Neural cell (in vitro differentiated cells): ENCODE measurements at regions not wholly inside any gene's neighbourhood (a gene's known extent, or its start where the extent isn't known, plus 50 kb on each side); places are given as distances from the start of the nearest gene placed in this dataset.

Experiments used
- H2AFZ ChIP-seq: fragments of 200-600, 300-800 bp; sonication (generic), shearing (Covaris generic); 2 replicates; pipeline ENCODE4 v1.6.0; 2014; ENCODE audit warnings: low read depth, mild to moderate bottlenecking, antibody characterized with exemption, low read length, moderate library complexity
- H3F3A ChIP-seq: fragments of 200-600 bp; shearing (Covaris generic); 2 replicates; pipeline ENCODE4 v1.6.1; 2016; ENCODE audit warnings: mild to moderate bottlenecking, moderate library complexity, mixed read lengths, antibody characterized with exemption, low read length; ENCODE audit not compliant: insufficient read depth, poor library complexity, severe bottlenecking
- H3K27ac ChIP-seq: fragments of 200-600, 300-800 bp; sonication (generic), shearing (Covaris generic); 2 replicates; pipeline ENCODE4 v1.5.1; 2014; ENCODE audit warnings: mild to moderate bottlenecking, low read length, moderate library complexity
- H3K27me3 ChIP-seq: fragments of 300-800, 200-600 bp; sonication (generic), shearing (Covaris generic); 2 replicates; pipeline ENCODE4 v1.6.0; 2014; ENCODE audit warnings: mild to moderate bottlenecking, low read depth, low read length, moderate library complexity; ENCODE audit not compliant: insufficient read depth
- H3K36me3 ChIP-seq: fragments of 300-800, 200-600 bp; sonication (generic), shearing (Covaris generic); 2 replicates; pipeline ENCODE4 v1.5.1; 2014; ENCODE audit warnings: mild to moderate bottlenecking, antibody characterized with exemption, low read length, moderate library complexity; ENCODE audit not compliant: insufficient read depth
- H3K4me2 ChIP-seq: fragments of 300-800, 200-600 bp; sonication (generic), shearing (Covaris generic); 2 replicates; pipeline ENCODE4 v1.6.0; 2014; ENCODE audit warnings: mild to moderate bottlenecking, low read length
- H3K4me3 ChIP-seq: fragments of 300-800, 200-600 bp; sonication (generic), shearing (Covaris generic); 2 replicates; pipeline ENCODE4 v1.5.1; 2014; ENCODE audit warnings: mild to moderate bottlenecking, low read length, moderate library complexity
- H3K79me2 ChIP-seq: fragments of 200-600 bp; shearing (Covaris generic); replicated peaks from 2 replicates; pipeline ENCODE4 v1.6.0; 2014; ENCODE audit warnings: mild to moderate bottlenecking, low read length, moderate library complexity; ENCODE audit not compliant: insufficient read depth
- H3K9ac ChIP-seq: fragments of 300-800, 200-600 bp; sonication (generic), shearing (Covaris generic); 2 replicates; pipeline ENCODE4 v1.6.1; 2016; ENCODE audit warnings: mild to moderate bottlenecking, low read length, mixed read lengths
- H3K9me2 ChIP-seq: fragments of 200-600 bp; shearing (Covaris generic); 2 replicates; pipeline ENCODE4 v1.6.1; 2016; ENCODE audit warnings: mild to moderate bottlenecking, low read length, mixed read lengths; ENCODE audit not compliant: insufficient read depth
- H3K9me3 ChIP-seq: fragments of 200-600, 300-800 bp; sonication (generic), shearing (Covaris generic); 2 replicates; pipeline ENCODE4 v1.6.1; 2016; ENCODE audit warnings: mild to moderate bottlenecking, mixed run types, low read length, moderate library complexity, mixed read lengths
- H4K20me1 ChIP-seq: fragments of 200-600 bp; shearing (Covaris generic); 2 replicates; pipeline ENCODE4 v1.6.1; 2016; ENCODE audit warnings: mild to moderate bottlenecking, mixed run types; ENCODE audit not compliant: insufficient read depth
- EP300 ChIP-seq: fragments of 450-650 bp; conservative IDR thresholded peaks from 2 replicates; pipeline ENCODE4 v1.6.1; 2014; ENCODE audit warnings: antibody characterized with exemption, mild to moderate bottlenecking, moderate library complexity; ENCODE audit not compliant: poor library complexity, severe bottlenecking
- EZH2 ChIP-seq: fragments of 200-600, 300-800 bp; shearing (Covaris generic), sonication (generic); IDR thresholded peaks from 2 replicates; pipeline ENCODE4 v1.6.1; 2014; ENCODE audit warnings: antibody characterized with exemption, low read length, borderline replicate concordance, mild to moderate bottlenecking; ENCODE audit not compliant: insufficient read depth, poor library complexity, severe bottlenecking
- MXI1 ChIP-seq: fragments of 450-650 bp; conservative IDR thresholded peaks from 2 replicates; pipeline ENCODE4 v1.6.1; 2014; ENCODE audit warnings: antibody characterized with exemption, mild to moderate bottlenecking; ENCODE audit not compliant: poor library complexity, severe bottlenecking
- POLR2AphosphoS5 ChIP-seq: IDR thresholded peaks from 2 replicates; pipeline ENCODE4 v1.6.1; 2012
- RAD21 ChIP-seq: fragments of 450-650 bp; conservative IDR thresholded peaks from 2 replicates; pipeline ENCODE4 v1.6.1; 2014; ENCODE audit warnings: antibody characterized with exemption, mild to moderate bottlenecking, moderate library complexity
- SMC3 ChIP-seq: fragments of 450-650 bp; conservative IDR thresholded peaks from 2 replicates; pipeline ENCODE4 v1.6.1; 2014; ENCODE audit warnings: antibody characterized with exemption, mild to moderate bottlenecking, moderate library complexity; ENCODE audit not compliant: poor library complexity
- TAF1 ChIP-seq: IDR thresholded peaks from 2 replicates; pipeline ENCODE4 v1.6.1; 2012; ENCODE audit warnings: low read depth
- TF ChIP-seq, protein P1 (sequence below): fragments of 450-650 bp; IDR thresholded peaks from 2 replicates; pipeline ENCODE4 v1.5.1; 2014; ENCODE audit warnings: antibody characterized with exemption, mild to moderate bottlenecking, moderate library complexity; ENCODE audit not compliant: poor library complexity, severe bottlenecking
- TF ChIP-seq, protein P2 (sequence below): IDR thresholded peaks from 2 replicates; pipeline ENCODE4 v1.6.1; 2012; ENCODE audit warnings: borderline replicate concordance

DNA sequence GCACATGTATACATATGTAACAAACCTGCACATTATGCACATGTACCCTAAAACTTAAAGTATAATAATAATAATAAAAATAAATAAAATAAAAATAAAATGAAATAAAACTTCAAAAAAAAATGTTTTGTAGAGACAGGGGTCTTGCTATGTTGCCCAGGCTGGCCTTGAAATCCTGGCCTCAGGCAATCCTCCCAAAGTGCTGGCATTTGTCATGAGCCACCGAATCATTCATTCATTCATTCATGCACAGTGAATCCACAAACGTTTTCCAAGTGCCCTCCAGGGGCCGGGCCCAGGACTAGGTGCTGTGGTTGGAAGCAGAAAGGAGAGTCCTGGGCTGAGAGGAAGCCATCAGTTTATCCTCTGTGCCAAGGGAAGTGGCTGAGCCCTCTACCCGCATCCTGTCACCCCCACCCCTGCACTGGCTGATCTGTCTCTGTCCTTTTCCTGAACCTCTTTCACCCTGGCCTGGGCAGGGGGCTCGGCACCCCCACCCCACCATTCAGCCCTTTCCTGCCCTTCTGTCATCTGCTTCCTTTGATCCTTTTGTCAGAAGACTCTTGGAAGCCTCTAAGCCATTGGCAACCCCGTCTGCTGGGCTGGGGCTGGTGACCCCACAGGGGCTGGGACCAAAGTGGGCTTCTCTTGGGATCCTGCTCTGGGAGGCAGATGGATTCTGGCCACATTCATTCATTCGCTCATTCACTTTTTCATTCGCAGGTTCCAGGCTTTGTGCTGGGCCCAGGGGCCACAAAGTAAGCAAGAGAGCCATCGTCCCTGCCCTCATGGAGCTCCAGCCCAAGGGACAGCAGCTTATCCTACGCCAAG lies 84.3 kb downstream of the IGLL1 start:
- TF ChIP-seq EP300 (no peak), EZH2 (no peak), SMC3 (no peak), RAD21 (no peak), MXI1 (no peak)
- TF ChIP-seq, protein P1, sequence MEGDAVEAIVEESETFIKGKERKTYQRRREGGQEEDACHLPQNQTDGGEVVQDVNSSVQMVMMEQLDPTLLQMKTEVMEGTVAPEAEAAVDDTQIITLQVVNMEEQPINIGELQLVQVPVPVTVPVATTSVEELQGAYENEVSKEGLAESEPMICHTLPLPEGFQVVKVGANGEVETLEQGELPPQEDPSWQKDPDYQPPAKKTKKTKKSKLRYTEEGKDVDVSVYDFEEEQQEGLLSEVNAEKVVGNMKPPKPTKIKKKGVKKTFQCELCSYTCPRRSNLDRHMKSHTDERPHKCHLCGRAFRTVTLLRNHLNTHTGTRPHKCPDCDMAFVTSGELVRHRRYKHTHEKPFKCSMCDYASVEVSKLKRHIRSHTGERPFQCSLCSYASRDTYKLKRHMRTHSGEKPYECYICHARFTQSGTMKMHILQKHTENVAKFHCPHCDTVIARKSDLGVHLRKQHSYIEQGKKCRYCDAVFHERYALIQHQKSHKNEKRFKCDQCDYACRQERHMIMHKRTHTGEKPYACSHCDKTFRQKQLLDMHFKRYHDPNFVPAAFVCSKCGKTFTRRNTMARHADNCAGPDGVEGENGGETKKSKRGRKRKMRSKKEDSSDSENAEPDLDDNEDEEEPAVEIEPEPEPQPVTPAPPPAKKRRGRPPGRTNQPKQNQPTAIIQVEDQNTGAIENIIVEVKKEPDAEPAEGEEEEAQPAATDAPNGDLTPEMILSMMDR, result no peak
- TF ChIP-seq, protein P2, sequence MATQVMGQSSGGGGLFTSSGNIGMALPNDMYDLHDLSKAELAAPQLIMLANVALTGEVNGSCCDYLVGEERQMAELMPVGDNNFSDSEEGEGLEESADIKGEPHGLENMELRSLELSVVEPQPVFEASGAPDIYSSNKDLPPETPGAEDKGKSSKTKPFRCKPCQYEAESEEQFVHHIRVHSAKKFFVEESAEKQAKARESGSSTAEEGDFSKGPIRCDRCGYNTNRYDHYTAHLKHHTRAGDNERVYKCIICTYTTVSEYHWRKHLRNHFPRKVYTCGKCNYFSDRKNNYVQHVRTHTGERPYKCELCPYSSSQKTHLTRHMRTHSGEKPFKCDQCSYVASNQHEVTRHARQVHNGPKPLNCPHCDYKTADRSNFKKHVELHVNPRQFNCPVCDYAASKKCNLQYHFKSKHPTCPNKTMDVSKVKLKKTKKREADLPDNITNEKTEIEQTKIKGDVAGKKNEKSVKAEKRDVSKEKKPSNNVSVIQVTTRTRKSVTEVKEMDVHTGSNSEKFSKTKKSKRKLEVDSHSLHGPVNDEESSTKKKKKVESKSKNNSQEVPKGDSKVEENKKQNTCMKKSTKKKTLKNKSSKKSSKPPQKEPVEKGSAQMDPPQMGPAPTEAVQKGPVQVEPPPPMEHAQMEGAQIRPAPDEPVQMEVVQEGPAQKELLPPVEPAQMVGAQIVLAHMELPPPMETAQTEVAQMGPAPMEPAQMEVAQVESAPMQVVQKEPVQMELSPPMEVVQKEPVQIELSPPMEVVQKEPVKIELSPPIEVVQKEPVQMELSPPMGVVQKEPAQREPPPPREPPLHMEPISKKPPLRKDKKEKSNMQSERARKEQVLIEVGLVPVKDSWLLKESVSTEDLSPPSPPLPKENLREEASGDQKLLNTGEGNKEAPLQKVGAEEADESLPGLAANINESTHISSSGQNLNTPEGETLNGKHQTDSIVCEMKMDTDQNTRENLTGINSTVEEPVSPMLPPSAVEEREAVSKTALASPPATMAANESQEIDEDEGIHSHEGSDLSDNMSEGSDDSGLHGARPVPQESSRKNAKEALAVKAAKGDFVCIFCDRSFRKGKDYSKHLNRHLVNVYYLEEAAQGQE, result no peak
- no peaks in the 10 kb centered on the region for H3K79me2 ChIP-seq
- no peaks in the 10 kb centered on the region for H4K20me1 ChIP-seq
- H3K36me3 ChIP-seq, result no peaks in the 10 kb centered on the region
- no peaks in the 10 kb centered on the region for H3K9me3 ChIP-seq
- no peaks in the 10 kb centered on the region for H3K9me2 ChIP-seq
- no peaks in the 10 kb centered on the region for H3F3A ChIP-seq
- H3K4me2 ChIP-seq, result no peak overlapping the region
- no peaks in the 10 kb centered on the region for H3K27me3 ChIP-seq
- no peak overlapping the region for H3K27ac ChIP-seq
- no peak overlapping the region for H3K4me3 ChIP-seq
- H2AFZ ChIP-seq, result no peak overlapping the region
- no peak overlapping the region for H3K9ac ChIP-seq

DNA sequence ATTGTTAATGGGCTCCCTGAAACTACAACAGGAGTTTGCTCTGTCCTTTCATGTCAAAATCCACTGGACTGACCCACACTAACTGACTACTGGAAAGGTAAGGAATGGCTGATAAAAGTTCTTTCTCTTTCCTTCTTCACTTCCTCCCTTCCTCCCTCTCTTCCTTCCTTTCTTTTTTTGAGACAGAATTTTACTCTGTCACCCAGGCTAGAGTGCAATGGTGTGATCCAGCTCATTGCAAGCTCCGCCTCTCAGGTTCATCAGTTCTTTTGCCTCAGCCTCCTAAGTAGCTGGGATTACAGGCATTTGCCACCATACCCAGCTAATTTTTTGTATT lies 85.2 kb downstream of the IGLL1 start:
- TF ChIP-seq, protein P2, result no peak
- TF ChIP-seq EZH2, result no peak
- no peak for TF ChIP-seq TAF1
- no peak for TF ChIP-seq MXI1
- no peak for TF ChIP-seq SMC3
- no peak for TF ChIP-seq EP300
- TF ChIP-seq, protein P1, result no peak
- TF ChIP-seq POLR2AphosphoS5, result no peak
- TF ChIP-seq RAD21, result no peak
- Histone ChIP-seq H3K27ac (no peak overlapping the region), H3K36me3 (no peaks in the 10 kb centered on the region), H4K20me1 (no peaks in the 10 kb centered on the region), H3K79me2 (no peaks in the 10 kb centered on the region), H2AFZ (no peak overlapping the region), H3K4me2 (no peak overlapping the region), H3F3A (no peaks in the 10 kb centered on the region), H3K4me3 (no peak overlapping the region), H3K9me2 (no peaks in the 10 kb centered on the region), H3K27me3 (no peaks in the 10 kb centered on the region), H3K9me3 (no peaks in the 10 kb centered on the region), H3K9ac (no peak overlapping the region)
